HCT116 (cell line): ENCODE measurements at regions not wholly inside any gene's neighbourhood (a gene's known extent, or its start where the extent isn't known, plus 50 kb on each side); places are given as distances from the start of the nearest gene placed in this dataset.
"Not testable (repeated sequence)": the region's sequence is repeated elsewhere in the genome, so short reads cannot be mapped to it uniquely, and the experiment has no call there.

Experiments used
- ATAC-seq: fragments of 200-7000 bp; cut with Tn5 transposase; 2 replicates; pipeline ENCODE4 v1.9.1; 2020; ENCODE audit warnings: mild to moderate bottlenecking, moderate library complexity
- BruUV-seq: library from RNA; stranded (reverse); fragments of 400-500 nt; replicated peaks from 2 replicates; lab custom pipeline; 2021; lab: Mats Ljungman, UMichigan
- CTCF ChIA-PET: fragments of 300-600 bp; sonication (Branson Sonifier 250); formaldehyde crosslinking; loops from one replicate; lab custom pipeline; 2021; ENCODE audit warnings: antibody characterized with exemption; lab: Charles Lee
- POLR2A ChIA-PET: fragments of 300-600, 350-600 bp; sonication (Branson Sonifier 250); formaldehyde crosslinking; loops from one replicate; lab custom pipeline; 2021; ENCODE audit warnings: antibody characterized with exemption; lab: Charles Lee
- RAD21 ChIA-PET, 2 experiments: fragments of 300-600 bp; sonication (Branson Sonifier 250); formaldehyde crosslinking; loops; one replicate each; lab custom pipeline; 2023; ENCODE audit warnings: low total read pairs in 2 of 2; ENCODE audit not compliant: uncharacterized antibody in 2 of 2, unreplicated experiment in 2 of 2, low non-redundant PET in 1 of 2; lab: Charles Lee
- DNase-seq: peaks from one replicate; pipeline ENCODE4 v3.0.0-alpha.2; 2010; ENCODE audit warnings: low read depth, low spot score
- H2AFZ ChIP-seq: fragments of 200-600 bp; shearing (Covaris generic), sonication (generic); 2 replicates; pipeline ENCODE4 v1.6.1; 2017; ENCODE audit warnings: low read depth, mixed run types, mixed read lengths, antibody characterized with exemption, low read length; ENCODE audit not compliant: poor library complexity, severe bottlenecking
- H3K27ac ChIP-seq: 2 replicates; pipeline ENCODE4 v1.5.1; 2012; ENCODE audit warnings: low read depth, low read length
- H3K27me3 ChIP-seq: fragments of 200-600 bp; sonication (generic); 2 replicates; pipeline ENCODE4 v1.6.1; 2016; ENCODE audit warnings: mixed run types, low read length, mixed read lengths; ENCODE audit not compliant: insufficient read depth
- H3K36me3 ChIP-seq, 2 experiments: fragments of 200-500 bp in 1 of 2; fragments of 200-600 bp in 1 of 2; sonication (Bioruptor generic) in 1 of 2; sonication (generic) in 1 of 2; 2 replicates each; pipeline versions ENCODE4 v1.5.1 to v1.6.1; 2014 to 2016; ENCODE audit warnings: low read length in 2 of 2, inconsistent platforms in 1 of 2, mixed read lengths in 1 of 2, mixed run types in 1 of 2; ENCODE audit not compliant: insufficient read depth in 2 of 2, control insufficient read depth in 1 of 2
- H3K4me1 ChIP-seq, 2 experiments: fragments of 200-600 bp in 1 of 2; sonication (generic) in 1 of 2; 2 replicates each; pipeline versions ENCODE4 v1.5.1 to v1.6.1; 2012 to 2017; ENCODE audit warnings: low read length in 2 of 2, inconsistent platforms in 1 of 2, mild to moderate bottlenecking in 1 of 2, mixed read lengths in 1 of 2, mixed run types in 1 of 2, moderate library complexity in 1 of 2; ENCODE audit not compliant: insufficient read depth in 2 of 2, control insufficient read depth in 1 of 2
- H3K4me2 ChIP-seq: fragments of 200-600 bp; sonication (generic); 2 replicates; pipeline ENCODE4 v1.6.1; 2017; ENCODE audit warnings: mixed run types, low read length, mixed read lengths
- H3K4me3 ChIP-seq, 2 experiments: fragments of 200-600 bp in 1 of 2; sonication (generic) in 1 of 2; replicated peaks in 1 of 2; 2 replicates each; pipeline ENCODE4 v1.5.1; 2011 to 2016; ENCODE audit warnings: low read length in 2 of 2, control low read depth in 1 of 2, low read depth in 1 of 2, mild to moderate bottlenecking in 1 of 2, mixed read lengths in 1 of 2, mixed run types in 1 of 2
- H3K79me2 ChIP-seq: fragments of 200-600 bp; sonication (generic); 2 replicates; pipeline ENCODE4 v1.6.1; 2017; ENCODE audit warnings: mild to moderate bottlenecking, mixed run types, low read length, moderate library complexity, mixed read lengths; ENCODE audit not compliant: insufficient read depth
- H3K9ac ChIP-seq: fragments of 200-600 bp; sonication (generic); 2 replicates; pipeline ENCODE4 v1.6.1; 2016; ENCODE audit warnings: low read length, mixed read lengths
- H3K9me2 ChIP-seq: fragments of 200-600 bp; sonication (generic), shearing (Covaris generic); 2 replicates; pipeline ENCODE4 v1.6.1; 2017; ENCODE audit warnings: mixed run types, mild to moderate bottlenecking, moderate library complexity; ENCODE audit not compliant: insufficient read depth
- H3K9me3 ChIP-seq, 2 experiments: fragments of 200-500 bp in 1 of 2; fragments of 200-600 bp in 1 of 2; sonication (Bioruptor generic) in 1 of 2; sonication (generic) in 1 of 2; 2 replicates each; pipeline ENCODE4 v1.6.1; 2014 to 2017; ENCODE audit warnings: low read length in 2 of 2, mixed read lengths in 2 of 2, inconsistent platforms in 1 of 2, low read depth in 1 of 2, mild to moderate bottlenecking in 1 of 2, mixed run types in 1 of 2, moderate library complexity in 1 of 2; ENCODE audit not compliant: control insufficient read depth in 1 of 2, insufficient read depth in 1 of 2
- H4K20me1 ChIP-seq: fragments of 200-600 bp; sonication (generic), shearing (Covaris generic); 2 replicates; pipeline ENCODE4 v1.6.1; 2017; ENCODE audit warnings: mixed run types, mild to moderate bottlenecking, moderate library complexity; ENCODE audit not compliant: insufficient read depth
- ATF3 ChIP-seq: IDR thresholded peaks from 2 replicates; pipeline ENCODE4 v1.6.1; 2012
- CBX3 ChIP-seq: IDR thresholded peaks from 2 replicates; pipeline ENCODE4 v1.6.1; 2012; ENCODE audit warnings: low read depth
- EGR1 ChIP-seq: IDR thresholded peaks from 2 replicates; pipeline ENCODE4 v1.6.1; 2012; ENCODE audit warnings: low read depth
- ELF1 ChIP-seq: IDR thresholded peaks from 2 replicates; pipeline ENCODE4 v1.6.1; 2012; ENCODE audit warnings: low read depth, borderline replicate concordance
- EZH2 ChIP-seq: fragments of 200-600 bp; sonication (generic); IDR thresholded peaks from 2 replicates; pipeline ENCODE4 v1.6.1; 2017; ENCODE audit warnings: antibody characterized with exemption, mixed run types
- EZH2phosphoT487 ChIP-seq: fragments of 200-600 bp; IDR thresholded peaks from 2 replicates; pipeline ENCODE4 v1.6.1; 2018; ENCODE audit warnings: antibody characterized with exemption, borderline replicate concordance
- FOSL1 ChIP-seq: IDR thresholded peaks from 2 replicates; pipeline ENCODE4 v1.6.1; 2012; ENCODE audit warnings: low read depth
- JUND ChIP-seq: IDR thresholded peaks from 2 replicates; pipeline ENCODE4 v1.6.1; 2012
- MAX ChIP-seq: IDR thresholded peaks from 2 replicates; pipeline ENCODE4 v1.6.1; 2012
- POLR2A ChIP-seq: IDR thresholded peaks from 2 replicates; pipeline ENCODE4 v1.7.0; 2011; ENCODE audit warnings: borderline replicate concordance; ENCODE audit not compliant: insufficient read depth, insufficient read length; ENCODE audit errors: extremely low read depth
- RAD21 ChIP-seq: IDR thresholded peaks from 2 replicates; pipeline ENCODE4 v1.6.1; 2012; ENCODE audit warnings: low read depth, mild to moderate bottlenecking
- REST ChIP-seq: IDR thresholded peaks from 2 replicates; pipeline ENCODE4 v1.6.1; 2012; ENCODE audit warnings: low read depth
- SIN3A ChIP-seq: IDR thresholded peaks from 2 replicates; pipeline ENCODE4 v1.6.1; 2012; ENCODE audit warnings: low read depth
- SP1 ChIP-seq: IDR thresholded peaks from 2 replicates; pipeline ENCODE4 v1.6.1; 2012; ENCODE audit warnings: low read depth
- SRF ChIP-seq: IDR thresholded peaks from 2 replicates; pipeline ENCODE4 v1.6.1; 2012; ENCODE audit warnings: low read depth
- TCF7L2 ChIP-seq: IDR thresholded peaks from 2 replicates; pipeline ENCODE4 v1.7.0; 2011; ENCODE audit warnings: borderline replicate concordance, inconsistent platforms; ENCODE audit not compliant: insufficient read depth, insufficient read length; ENCODE audit errors: extremely low read depth
- ZBTB33 ChIP-seq: IDR thresholded peaks from 2 replicates; pipeline ENCODE4 v1.6.1; 2011; ENCODE audit warnings: mild to moderate bottlenecking, low read length, moderate library complexity; ENCODE audit not compliant: insufficient replicate concordance; ENCODE audit errors: extremely low read depth
- ZFX ChIP-seq: fragments of 450-650 bp; IDR thresholded peaks from 2 replicates; pipeline ENCODE4 v1.6.1; 2017
- ZNF274 ChIP-seq: fragments of 200-500 bp; sonication (Bioruptor generic); IDR thresholded peaks from 2 replicates; pipeline ENCODE4 v1.6.1; 2014; ENCODE audit warnings: mild to moderate bottlenecking, low read depth, low read length, inconsistent platforms
- intact Hi-C: fragments of 100-400 bp; cut with micrococcal nuclease; formaldehyde crosslinking; loops from 2 replicates; pipeline ENCODE4 v1.10.0; 2022

GRCh38 chr5:18534119-18534518, 899.9 kb downstream of the TAF11L14 start:
- H4K20me1 ChIP-seq = no peaks in the 10 kb centered on the region
- intact Hi-C loops = no loop called here
- H3K27me3 ChIP-seq = no peaks in the 10 kb centered on the region
- RAD21 ChIA-PET = no interaction called here
- peaks cover 3 to 6% of the 10 kb centered on the region in 2 experiments; a peak in 2 of 4 replicates for H3K9me3 ChIP-seq
- H3K4me2 ChIP-seq = no peak overlapping the region
- CTCF ChIA-PET = no interaction called here
- ATAC-seq = no peak
- no peak for DNase-seq
- no peaks in the 10 kb centered on the region for H3K9me2 ChIP-seq
- H3K4me3 ChIP-seq = no peak overlapping the region
- no peak overlapping the region for H3K27ac ChIP-seq
- H3K9ac ChIP-seq = no peak overlapping the region
- H3K36me3 ChIP-seq = no peaks in the 10 kb centered on the region
- BruUV-seq = no TSS peak
- TF ChIP-seq SP1 = no peak
- TF ChIP-seq EZH2phosphoT487 = no peak
- no peak for TF ChIP-seq ZBTB33
- TF ChIP-seq ZNF274 = no peak
- no peak for TF ChIP-seq EZH2
- no peak for TF ChIP-seq REST
- no peak for TF ChIP-seq ELF1
- no peak for TF ChIP-seq CBX3
- no peak for TF ChIP-seq ZFX
- no peak for TF ChIP-seq RAD21
- no peak for TF ChIP-seq EGR1
- no peak for TF ChIP-seq TCF7L2
- TF ChIP-seq ATF3 = no peak
- no peak for TF ChIP-seq MAX
- TF ChIP-seq FOSL1 = no peak
- no peak for TF ChIP-seq JUND
- no peak for TF ChIP-seq SIN3A
- TF ChIP-seq SRF = no peak
- no peak for TF ChIP-seq POLR2A
- no peak overlapping the region for H2AFZ ChIP-seq
- H3K79me2 ChIP-seq = no peaks in the 10 kb centered on the region
- POLR2A ChIA-PET = no interaction called here
- H3K4me1 ChIP-seq = no peaks in the 10 kb centered on the region

GRCh38 chr5:18535753-18536152, 901.5 kb downstream of the TAF11L14 start:
- H3K4me1 ChIP-seq, ATAC-seq, POLR2A ChIA-PET: not testable (repeated sequence)

More at GRCh38 chr5:18535753-18536152, 901.5 kb downstream of the TAF11L14 start:
- H3K27ac ChIP-seq, H3K9ac ChIP-seq, H3K36me3 ChIP-seq, DNase-seq, H2AFZ ChIP-seq, H3K9me3 ChIP-seq, H3K4me2 ChIP-seq, H3K79me2 ChIP-seq, H3K9me2 ChIP-seq, intact Hi-C loops, RAD21 ChIA-PET, CTCF ChIA-PET, H3K4me3 ChIP-seq, H4K20me1 ChIP-seq, H3K27me3 ChIP-seq, BruUV-seq: not testable (repeated sequence)
